ENCODE measurements at regions not wholly inside any gene's neighbourhood (a gene's known extent, or its start where the extent isn't known, plus 50 kb on each side); places are given as distances from the start of the nearest gene placed in this dataset.
A peak's percentile ranks its signal among the peaks of the same experiment; 100 is the strongest.
"Not testable (repeated sequence)": the region's sequence is repeated elsewhere in the genome, so short reads cannot be mapped to it uniquely, and the experiment has no call there.

- no peak for DNase-seq
Measured at GRCh38 chr14:23861666-23862065, 91.9 kb upstream of the DHRS4 start.

DNA sequence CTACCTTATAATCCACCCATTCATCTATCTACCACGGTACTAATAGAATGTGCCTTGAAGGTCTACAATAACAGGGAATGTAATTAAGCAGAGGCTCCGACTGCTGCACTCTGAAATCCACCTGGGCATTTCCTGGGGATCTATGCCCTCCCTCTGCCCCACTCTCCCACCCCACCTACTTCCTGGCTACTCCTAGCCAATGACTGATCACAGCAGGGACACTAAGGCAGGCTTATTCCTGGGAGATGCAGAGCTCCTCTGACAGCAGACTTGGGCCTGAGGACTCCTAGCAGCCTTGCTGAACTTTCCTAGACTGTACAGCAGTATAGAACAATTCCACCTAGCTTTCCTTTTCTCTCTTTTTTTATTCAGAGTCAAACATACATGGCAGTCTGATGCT, 91.1 kb upstream of the DHRS4 start:
- DNase-seq: no peak

DNA sequence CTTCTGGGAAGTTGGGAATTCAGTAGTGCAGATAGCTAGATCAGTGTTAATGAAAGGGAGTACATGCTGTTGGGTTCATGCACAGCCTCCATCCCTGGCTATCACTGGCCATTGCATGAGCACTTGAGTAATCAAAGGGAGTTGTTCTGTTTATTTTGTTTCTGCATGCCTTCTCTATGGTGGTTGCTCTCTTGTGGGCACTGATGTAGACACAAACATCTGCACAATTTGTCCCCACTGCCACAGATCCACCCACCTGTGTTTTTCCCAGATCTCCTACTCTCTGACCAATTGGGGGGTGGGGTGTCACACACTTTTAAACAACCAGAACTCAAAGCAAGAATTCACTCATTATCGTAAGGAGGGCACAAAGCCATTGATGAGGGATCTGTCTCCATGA, 89.7 kb upstream of the DHRS4 start:
- no peak for DNase-seq

GRCh38 chr14:23864259-23864658, 89.3 kb upstream of the DHRS4 start:
- no peak for DNase-seq

GRCh38 chr14:23864861-23865260, 88.7 kb upstream of the DHRS4 start:
- DNase-seq: no peak

DNA sequence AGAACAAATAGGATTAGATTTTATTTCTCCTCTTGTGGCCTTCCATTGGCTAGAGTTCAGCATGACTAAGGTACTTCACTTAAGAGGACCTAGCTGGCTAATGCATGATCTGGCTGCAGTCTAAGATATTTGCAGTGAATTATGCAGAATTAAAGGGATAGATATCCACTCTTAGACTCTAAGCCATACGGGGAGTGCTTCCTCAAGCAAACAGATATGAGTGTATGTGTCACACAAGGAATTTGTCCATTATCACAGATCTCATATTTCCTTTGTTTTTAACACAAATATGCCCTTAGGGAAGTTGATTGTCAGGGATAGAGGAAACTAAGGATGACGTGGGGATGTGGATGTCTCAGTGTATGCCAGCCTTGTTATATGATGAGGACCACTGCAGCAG, 88.1 kb upstream of the DHRS4 start:
- no peak for DNase-seq

DNA sequence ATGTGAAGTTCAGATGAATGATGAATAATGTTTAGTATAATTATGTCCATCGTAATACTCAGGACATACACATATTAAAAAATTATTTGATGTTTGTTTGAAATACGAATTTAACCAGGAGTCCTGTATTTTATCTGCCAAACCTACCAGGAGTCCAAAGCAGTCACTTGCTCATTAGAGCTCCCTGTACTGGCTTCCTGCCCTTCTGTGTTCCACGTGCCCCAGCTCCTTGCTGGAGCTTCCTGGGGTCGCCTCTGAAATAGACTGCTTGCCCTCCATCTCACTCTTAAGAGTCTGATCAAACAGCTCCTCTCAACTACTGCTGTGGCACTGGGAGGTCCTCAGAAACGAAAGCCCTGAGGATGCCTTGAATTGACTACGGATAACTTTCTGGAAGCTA, 87.3 kb upstream of the DHRS4 start:
- no peak for DNase-seq

DNA sequence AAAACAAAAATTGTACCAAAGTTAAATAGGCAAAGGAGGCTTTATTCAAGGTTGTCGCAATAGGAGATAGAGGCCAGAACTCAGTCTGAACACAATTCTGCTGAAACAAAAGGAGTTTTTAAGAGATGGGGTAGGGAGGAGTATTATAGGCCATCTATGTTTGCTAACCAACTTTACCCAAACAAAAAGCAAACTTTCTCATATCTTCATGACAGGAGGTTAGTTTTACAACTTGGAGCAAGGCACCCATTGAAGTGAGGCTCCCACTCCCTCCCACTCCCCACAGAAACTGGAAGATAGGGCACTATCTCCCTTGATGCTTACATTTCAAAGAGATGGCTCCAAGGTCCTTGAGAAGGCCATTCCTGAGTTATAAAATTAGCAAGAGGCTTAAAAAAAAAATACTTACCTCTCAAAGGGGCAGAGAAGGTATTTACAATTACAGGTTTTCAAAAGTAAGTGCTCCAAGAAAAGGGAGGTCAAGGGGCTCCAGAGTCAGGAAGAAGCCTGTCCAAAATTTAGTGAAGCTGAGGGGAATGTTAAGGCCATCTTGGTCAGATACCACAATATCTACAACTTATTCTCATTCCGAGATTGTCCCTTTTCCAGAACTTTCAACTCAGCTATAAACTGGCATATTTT, 84.4 kb upstream of the DHRS4 start:
- DNase-seq: no peak

- DNase-seq: no peak
Measured at GRCh38 chr14:23876160-23876750, 77.3 kb upstream of the DHRS4 start.

GRCh38 chr14:23877111-23877510, 76.5 kb upstream of the DHRS4 start:
- DNase-seq: no peak

DNA sequence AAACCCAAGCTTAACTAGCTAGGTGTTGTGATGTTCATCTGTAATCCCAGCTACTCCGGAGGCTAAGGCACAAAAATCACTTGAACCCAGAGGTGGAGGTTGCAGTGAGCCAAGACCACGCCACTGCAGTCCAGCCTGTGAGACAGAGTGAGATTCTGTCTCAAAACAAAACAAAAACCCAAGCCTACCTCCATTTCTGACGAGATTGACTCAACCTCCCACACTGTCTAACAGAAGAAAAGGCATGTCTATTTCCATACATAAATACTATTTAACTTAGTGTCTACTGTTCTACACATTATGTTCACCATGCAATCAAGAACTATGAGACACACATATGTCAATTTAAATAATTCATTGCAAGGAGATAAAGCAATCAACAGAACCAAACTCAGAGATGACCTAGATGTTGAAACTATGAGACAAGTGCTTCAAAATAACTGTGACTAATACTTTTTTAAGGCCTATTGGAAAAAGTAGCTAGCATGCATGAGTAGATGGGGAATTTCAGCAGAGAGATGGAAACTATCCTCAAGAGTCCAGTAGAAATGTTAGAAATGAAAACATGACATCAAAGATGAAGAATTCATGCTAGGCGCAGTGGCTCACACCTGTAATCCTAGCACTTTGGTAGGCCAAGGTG, 75.9 kb upstream of the DHRS4 start:
- no peak for DNase-seq

GRCh38 chr14:23881282-23881681, 72.3 kb upstream of the DHRS4 start:
- peak; percentile 35 for DNase-seq

DNA sequence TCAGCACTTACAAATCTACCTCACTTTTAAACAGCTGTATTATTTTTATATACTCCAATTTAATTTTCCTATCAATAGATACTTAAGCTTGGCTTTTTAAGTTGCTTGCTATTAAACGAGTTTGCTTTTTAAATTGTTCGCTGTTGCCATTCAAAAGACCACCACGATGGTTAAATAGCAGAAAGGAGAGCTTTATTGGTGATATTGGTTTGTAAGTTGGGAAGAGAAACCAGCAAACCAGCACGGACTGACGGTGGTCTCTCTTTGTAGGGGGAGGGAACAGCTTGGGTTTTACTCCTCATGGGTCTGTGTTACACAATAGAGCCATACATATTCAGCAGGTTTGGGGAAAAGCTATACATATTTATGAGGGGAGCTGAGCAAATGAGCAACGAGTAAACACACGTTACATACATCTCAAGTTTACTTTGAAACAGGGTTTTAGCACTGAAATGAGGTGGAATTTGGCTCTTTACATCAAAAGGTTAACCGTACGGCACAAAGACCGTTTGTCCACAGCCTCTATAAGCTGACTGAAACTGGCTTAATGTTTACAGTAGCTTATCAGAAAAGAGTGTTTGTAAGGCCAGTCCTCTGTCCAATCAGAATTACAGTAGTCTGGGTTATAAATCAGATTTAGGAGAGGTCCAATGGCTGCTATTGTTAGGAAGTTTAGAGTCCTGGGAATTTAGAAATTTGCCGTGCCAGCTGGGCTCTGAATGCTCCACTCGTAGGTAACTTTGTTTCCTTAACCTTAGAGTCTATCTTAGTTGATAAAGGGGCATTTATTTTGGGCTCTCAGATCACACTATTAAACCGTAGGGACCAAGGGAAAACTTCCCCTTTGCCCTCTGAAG, 69.7 kb upstream of the DHRS4 start:
- no peak for DNase-seq

DNA sequence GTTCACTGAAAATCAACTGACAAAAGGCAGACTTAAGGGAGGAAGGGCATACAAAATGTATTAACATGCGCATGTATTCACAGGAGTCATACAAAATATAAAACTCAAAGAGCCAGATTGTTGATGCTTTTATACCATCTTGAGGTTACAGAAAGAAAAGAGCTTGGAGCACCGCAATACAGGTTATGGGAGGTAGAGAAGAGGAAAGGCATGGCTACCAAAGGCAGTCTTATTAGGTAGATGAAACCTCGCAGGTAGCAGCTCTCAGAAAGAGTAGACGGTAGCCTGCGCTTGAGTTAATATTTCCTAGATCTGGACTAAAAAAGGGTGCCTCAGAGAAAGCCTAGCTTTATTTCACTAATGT, 69.0 kb upstream of the DHRS4 start:
- DNase-seq: no peak

GRCh38 chr14:23887536-23887935, 66.0 kb upstream of the DHRS4 start:
- no peak for DNase-seq

DNA sequence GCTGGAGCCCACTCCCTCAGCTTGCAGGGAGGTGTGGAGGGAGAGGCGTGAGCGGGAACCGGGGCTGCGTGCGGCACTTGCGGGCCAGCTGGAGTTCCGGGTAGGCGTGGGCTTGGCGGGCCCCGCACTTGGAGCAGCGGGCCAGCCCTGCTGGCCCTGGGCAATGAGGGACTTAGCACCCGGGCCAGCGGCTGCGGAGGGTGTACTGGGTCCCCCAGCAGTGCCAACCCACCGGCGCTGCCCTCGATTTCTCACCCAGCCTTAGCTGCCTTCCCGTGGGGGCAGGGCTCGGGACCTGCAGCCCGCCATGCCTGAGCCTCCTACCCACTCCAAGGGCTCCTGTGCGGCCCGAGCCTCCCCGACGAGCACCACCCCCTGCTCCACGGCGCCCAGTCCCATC, 61.9 kb upstream of the DHRS4 start:
- not testable (repeated sequence) for DNase-seq

GRCh38 chr14:23892289-23892688, 61.3 kb upstream of the DHRS4 start:
- not testable (repeated sequence) for DNase-seq

GRCh38 chr14:23894362-23895052, 59.1 kb upstream of the DHRS4 start:
- no peak for DNase-seq

DNA sequence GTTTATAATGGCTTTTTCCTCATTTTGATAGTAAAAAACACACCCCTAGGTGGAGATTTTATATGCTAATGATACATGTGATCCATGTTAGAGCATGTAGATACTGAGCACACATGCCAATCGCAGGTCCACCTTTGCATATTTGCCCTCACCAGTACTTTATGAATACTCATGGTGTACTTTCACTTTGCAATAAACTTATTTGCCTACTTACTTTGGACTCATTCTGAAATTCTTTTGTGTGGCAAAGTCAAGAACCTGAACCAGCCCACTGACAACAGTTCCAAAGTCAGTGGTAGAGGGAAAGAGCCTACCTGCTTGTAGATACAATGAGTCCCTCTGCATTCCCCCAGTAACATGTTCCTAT, 58.5 kb upstream of the DHRS4 start:
- DNase-seq: no peak

DNA sequence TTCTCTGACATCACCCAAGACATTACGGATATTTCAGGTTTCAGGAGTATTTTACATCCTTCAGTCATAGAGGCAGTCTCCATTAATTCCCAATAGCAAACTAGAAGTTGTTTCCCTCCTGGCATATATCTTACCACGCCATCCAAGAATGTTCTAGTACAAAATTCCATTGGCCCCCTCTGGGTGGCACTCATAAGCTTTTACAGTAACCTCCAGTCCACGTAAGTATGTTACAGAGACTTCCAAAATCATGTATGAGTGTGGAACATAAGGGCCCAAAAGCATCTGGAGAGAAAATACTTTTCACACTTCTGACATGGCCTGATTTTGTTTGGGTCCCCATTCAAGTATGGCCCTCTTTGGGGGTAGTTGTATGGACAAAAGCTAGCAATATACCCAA, 58.1 kb upstream of the DHRS4 start:
- no peak for DNase-seq

- DNase-seq: no peak
Measured at GRCh38 chr14:23896609-23897153, 56.9 kb upstream of the DHRS4 start.

- DNase-seq: not testable (repeated sequence)
Measured at GRCh38 chr14:23897291-23897690, 56.3 kb upstream of the DHRS4 start.

GRCh38 chr14:23898359-23898758, 55.2 kb upstream of the DHRS4 start:
- not testable (repeated sequence) for DNase-seq

Data from fibroblast of skin of scalp (primary cell).